GM19467 (cell line): ENCODE measurements at regions not wholly inside any gene's neighbourhood (a gene's known extent, or its start where the extent isn't known, plus 50 kb on each side); places are given as distances from the start of the nearest gene placed in this dataset.
"Not testable (repeated sequence)": the region's sequence is repeated elsewhere in the genome, so short reads cannot be mapped to it uniquely, and the experiment has no call there.

ENCODE experiments used
- ATAC-seq: cut with Tn5 transposase; IDR thresholded peaks from one replicate; pipeline ENCODE4 v1.9.1; 2021; ENCODE audit warnings: mild to moderate bottlenecking, moderate library complexity; ENCODE audit not compliant: unreplicated experiment

GRCh38 chr7:9200626-9201025 lies 767.2 kb downstream of the NXPH1 start:
- no peak for ATAC-seq

- no peak for ATAC-seq
Measured at GRCh38 chr7:9201928-9202327, 768.5 kb downstream of the NXPH1 start.

- ATAC-seq, result no peak
Measured at GRCh38 chr7:9204571-9204970, 771.2 kb downstream of the NXPH1 start.

GRCh38 chr7:9210114-9210513 lies 776.7 kb downstream of the NXPH1 start:
- ATAC-seq, result no peak

GRCh38 chr7:9217204-9217603 lies 783.8 kb downstream of the NXPH1 start:
- ATAC-seq, result no peak

- no peak for ATAC-seq
Measured at GRCh38 chr7:9226500-9226899, 793.1 kb downstream of the NXPH1 start.

- ATAC-seq, result no peak
Measured at GRCh38 chr7:9231630-9232121, 798.3 kb downstream of the NXPH1 start.

GRCh38 chr7:9240001-9240400 lies 806.6 kb downstream of the NXPH1 start:
- no peak for ATAC-seq

- ATAC-seq, result no peak
Measured at GRCh38 chr7:9241826-9242225, 808.4 kb downstream of the NXPH1 start.

GRCh38 chr7:9242636-9243035 lies 809.2 kb downstream of the NXPH1 start:
- ATAC-seq, result no peak

GRCh38 chr7:9250876-9251275 lies 817.5 kb downstream of the NXPH1 start:
- ATAC-seq, result no peak

GRCh38 chr7:9264395-9264794 lies 831.0 kb downstream of the NXPH1 start:
- no peak for ATAC-seq

GRCh38 chr7:9280088-9280487 lies 846.7 kb downstream of the NXPH1 start:
- ATAC-seq, result no peak

- ATAC-seq, result no peak
Measured at GRCh38 chr7:9283246-9283645, 849.8 kb downstream of the NXPH1 start.

- ATAC-seq, result no peak
Measured at GRCh38 chr7:9302436-9302835, 869.0 kb downstream of the NXPH1 start.

GRCh38 chr7:9307131-9307530 lies 873.7 kb downstream of the NXPH1 start:
- ATAC-seq, result no peak

GRCh38 chr7:9324513-9324912 lies 891.1 kb downstream of the NXPH1 start:
- ATAC-seq, result no peak

GRCh38 chr7:9328296-9328695 lies 894.9 kb downstream of the NXPH1 start:
- ATAC-seq, result no peak

GRCh38 chr7:9349625-9350024 lies 916.2 kb downstream of the NXPH1 start:
- no peak for ATAC-seq

- no peak for ATAC-seq
Measured at GRCh38 chr7:9391221-9391620, 957.8 kb downstream of the NXPH1 start.

GRCh38 chr7:9391984-9392383 lies 958.6 kb downstream of the NXPH1 start:
- no peak for ATAC-seq

- ATAC-seq, result not testable (repeated sequence)
Measured at GRCh38 chr7:9404386-9404785, 971.0 kb downstream of the NXPH1 start.

GRCh38 chr7:9407816-9408215 lies 974.4 kb downstream of the NXPH1 start:
- ATAC-seq, result no peak

GRCh38 chr7:9453521-9453920 lies 1020.1 kb downstream of the NXPH1 start:
- ATAC-seq, result no peak
